GM18867 (cell line): ENCODE measurements at regions not wholly inside any gene's neighbourhood (a gene's known extent, or its start where the extent isn't known, plus 50 kb on each side); places are given as distances from the start of the nearest gene placed in this dataset.

Source experiments
- ATAC-seq: cut with Tn5 transposase; IDR thresholded peaks from one replicate; pipeline ENCODE4 v1.9.1; 2021; ENCODE audit warnings: mild to moderate bottlenecking, moderate library complexity; ENCODE audit not compliant: unreplicated experiment

DNA sequence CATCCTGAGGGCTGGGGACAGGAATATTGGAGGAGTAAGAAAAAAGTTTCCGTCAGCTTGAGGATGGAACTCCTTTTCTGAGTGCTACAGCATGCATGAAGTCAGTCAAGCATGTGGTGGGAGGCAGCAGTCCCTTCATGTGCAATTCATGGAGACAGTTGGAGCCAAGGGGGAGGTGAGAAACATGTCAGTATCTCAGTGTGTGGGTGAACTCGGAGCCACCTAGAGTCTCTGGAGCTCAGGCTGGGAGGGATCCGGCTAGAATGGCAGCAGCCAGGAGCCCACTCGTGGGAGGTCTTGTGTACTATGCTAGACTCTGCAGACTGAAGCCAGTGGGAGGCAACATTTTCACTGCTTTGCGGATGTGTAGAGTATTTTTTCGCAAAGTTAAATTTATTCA is 60.3 kb downstream of the AVPR1A start:
- no peak for ATAC-seq

DNA sequence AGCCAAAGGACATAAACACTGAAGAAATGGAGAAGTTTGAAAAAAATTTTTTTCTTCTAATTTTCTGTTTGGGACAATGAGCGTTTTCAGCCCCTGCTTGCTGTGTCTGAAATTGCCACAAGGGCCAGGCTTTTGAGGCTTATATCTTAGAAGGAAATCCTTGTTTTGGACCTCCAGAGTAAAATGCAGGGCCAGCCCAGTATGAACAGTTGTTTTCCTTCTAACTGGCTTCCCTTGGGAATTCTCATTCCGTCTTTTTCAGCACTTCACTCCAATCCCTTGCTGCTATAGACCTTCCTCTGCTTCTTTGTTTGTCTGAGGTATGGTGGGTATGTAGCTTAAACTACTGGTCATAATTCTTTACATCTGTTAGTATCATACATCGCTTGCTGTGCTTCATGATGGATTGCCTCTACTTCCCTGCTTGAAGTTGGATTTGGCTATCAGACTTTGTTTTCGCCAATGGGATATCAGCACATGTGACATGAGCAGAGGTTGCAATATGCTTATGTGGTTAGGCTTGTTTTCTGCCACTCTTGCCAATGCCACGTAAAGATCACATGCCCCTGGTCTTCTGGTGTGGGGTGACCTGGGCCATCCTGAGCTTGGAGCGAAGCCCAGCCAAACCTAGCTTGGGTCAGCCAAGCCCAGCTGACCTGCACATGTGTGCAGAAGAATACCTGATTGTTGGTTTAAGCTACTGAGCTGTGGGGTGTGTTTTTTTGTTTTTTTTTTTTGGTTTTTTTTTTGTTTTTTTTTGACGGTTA is 64.7 kb downstream of the AVPR1A start:
- ATAC-seq = no peak

DNA sequence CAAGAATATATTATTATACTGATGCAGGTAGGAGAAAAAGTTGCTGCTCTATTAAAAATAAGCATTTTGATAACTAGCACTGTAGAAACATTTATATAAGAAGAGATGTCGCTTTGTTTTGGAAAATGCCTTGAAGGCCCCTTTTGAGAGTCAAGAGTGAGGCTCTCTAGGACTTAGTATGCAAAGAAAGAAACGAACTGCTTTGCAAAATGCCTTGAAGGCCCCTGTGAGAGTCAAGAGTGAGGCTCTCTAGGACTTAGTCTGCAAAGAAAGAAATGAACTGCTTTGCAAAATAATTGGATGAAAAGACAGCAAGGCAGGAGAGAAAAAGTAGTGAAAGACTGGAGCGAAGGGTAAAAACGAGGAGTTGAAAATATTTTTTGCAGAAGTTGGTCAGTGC is 65.9 kb downstream of the AVPR1A start:
- ATAC-seq = no peak

DNA sequence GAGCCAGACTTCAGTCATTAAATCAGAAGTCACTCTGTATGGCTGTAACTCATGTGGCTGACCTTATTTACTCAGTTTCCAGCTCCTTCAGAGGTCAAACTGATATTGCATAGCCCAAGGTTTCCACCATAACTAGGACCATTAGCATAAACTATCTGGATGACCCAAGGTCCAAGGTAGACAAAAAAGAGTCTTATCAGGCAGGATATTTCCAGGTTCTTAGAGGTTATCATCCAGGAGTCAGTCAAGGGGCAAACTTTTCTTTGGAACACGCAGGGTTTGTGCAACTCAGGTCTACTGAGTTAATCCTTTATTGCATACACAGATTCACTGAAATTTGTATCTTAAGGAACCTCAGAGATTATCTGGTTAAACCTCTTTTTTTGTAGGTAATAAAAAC is 66.5 kb downstream of the AVPR1A start:
- no peak for ATAC-seq

DNA sequence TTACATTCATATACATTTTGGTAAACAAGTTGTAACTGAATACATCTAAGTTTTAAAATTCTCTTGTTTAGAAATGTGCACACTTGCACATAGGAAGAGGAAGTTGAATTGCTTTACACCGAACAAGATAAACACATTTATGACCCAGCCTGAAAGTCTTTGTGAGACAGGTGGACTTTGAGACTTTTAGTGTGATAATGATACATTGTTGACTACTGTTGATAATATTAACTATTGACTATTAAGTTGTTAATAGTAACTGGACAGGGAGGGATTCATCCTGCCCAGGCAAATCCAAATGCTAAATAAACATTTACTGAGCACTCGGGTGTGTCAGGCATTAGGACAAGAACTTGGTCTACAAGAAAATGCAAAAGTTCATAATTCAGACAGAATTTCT is 68.0 kb downstream of the AVPR1A start:
- no peak for ATAC-seq

DNA sequence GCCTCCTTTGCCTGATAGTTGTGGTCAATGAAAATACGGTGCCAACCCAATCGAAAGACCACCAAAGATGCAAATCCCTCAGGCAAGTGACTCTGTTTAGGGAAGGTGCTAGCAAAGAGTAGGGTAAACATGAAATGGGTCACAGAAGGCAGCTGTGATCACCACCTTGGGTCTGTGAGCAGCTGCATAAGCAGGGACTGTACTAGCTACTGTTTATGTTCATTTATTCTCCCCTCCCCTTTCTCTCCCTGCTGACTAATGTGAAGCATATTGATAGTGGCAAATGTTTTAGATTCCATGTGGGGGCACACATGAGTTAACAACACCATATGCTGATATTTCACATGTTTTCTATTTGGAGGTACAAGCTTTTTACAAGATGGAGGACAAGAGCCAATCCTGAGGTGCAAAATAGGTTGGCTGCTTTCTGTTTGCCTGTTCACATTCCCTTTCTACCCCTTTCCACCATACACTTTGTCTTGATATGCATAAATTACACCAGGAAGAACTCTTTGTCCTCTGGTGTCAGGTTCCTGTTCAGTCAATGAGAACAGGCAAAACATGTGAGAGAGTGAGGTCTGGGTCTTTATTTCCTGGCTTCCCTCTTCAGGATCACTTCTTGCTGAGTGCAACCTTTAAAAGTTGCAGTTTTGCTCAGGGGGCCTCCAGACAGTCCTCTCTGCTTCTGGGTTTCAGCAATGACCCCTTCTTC is 71.1 kb downstream of the AVPR1A start:
- ATAC-seq = no peak

DNA sequence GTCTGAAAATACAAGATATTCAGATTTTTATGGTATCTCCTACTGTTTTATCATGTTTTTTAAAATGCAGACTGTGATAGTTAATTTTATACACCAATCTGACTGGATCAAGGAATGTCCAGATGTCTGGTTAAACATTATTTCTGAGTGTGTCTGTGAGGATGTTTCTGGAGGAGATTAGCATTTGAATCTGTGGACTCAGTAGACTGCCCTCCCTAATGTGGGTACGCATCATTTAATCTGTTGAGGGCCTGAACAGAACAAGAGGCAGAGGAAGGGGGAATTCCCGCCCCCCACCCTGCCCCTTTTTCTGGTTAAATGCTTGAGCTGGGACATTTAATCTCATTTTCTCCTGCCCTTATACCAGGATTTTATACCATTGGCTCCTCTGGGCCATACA is 72.1 kb downstream of the AVPR1A start:
- no peak for ATAC-seq

DNA sequence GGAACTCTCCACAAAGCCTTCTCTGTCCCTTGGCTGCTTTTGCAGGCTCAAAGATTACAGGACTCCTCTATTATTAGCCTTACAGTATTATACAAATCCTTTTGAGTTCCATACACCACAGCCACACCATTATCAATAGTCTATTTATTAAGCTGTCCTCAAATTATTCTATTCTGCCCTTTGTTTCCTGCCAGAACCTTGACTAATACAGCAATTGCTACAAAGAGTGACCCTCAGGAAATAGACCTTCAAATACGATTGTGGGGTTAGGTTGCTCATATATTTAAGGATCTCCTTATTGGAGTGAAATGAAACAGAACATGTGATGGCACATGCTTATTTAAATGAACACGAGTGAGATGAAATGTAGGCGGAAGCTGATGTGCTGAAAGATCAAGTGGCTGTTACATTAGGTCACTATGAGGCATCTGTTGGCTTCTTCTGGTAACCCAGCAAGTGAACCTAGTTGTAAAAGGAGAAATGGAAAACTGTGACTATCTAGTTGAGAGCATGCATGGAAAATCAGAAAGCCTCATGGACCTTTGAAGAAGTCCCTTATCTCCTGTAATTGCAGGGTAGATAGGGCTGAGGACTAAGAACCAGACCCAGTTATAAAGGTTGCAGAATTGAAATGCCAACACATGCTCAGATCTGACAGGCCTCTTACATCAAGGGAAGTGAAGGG is 75.5 kb downstream of the AVPR1A start:
- no peak for ATAC-seq

DNA sequence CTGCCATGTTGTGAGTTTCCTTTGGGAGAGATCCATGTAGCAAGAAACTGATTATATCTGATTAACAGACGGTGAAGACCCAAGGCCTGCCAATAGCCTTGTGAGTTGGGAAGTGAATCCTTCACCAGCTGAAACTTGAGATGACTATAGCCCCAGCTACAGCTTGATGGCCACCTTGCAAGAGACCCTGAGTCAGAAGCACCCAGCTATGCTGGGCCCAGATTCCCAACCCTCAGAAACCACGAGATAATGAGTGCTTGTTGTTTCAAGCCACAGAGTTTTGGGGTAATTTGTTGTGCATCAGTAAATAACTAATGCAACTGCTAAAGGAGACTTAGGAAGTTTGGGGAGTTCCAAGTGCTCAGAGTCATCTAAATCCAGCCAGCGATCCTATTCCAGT is 80.3 kb downstream of the AVPR1A start:
- no peak for ATAC-seq

DNA sequence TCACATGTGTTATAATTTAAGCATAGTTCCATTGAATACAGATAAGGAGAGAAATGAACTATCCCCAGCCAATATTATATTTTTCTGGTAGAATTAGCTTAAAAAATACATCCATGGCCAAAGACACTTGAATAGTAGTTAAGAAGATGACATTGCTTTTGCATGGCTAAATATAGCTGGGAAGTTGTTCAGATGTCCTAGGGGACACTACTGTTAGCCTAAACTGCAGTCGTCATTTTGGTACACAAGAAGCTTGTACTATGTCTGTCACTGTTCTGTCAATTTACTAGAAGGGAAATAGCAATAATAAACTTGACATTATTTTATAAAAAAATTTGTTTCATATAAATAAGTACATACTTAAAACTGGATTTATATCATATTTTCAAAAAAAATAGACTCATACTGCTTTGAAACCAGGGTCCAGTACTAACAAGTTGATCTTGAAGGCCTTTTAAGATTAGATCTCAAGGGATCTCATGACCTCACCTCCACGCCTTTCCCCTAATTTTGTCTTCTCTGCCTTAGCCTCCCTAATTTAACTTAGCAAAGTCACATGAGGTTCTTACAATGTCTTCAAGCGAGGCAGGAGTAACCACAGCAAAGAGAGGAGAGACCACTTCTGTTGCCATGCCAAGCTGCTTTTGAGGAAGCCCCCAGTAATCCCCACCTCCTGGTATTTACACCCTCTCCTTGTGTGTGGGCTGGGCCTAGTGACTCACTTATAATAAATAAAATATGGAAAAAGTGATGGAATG is 81.0 kb downstream of the AVPR1A start:
- ATAC-seq = no peak

DNA sequence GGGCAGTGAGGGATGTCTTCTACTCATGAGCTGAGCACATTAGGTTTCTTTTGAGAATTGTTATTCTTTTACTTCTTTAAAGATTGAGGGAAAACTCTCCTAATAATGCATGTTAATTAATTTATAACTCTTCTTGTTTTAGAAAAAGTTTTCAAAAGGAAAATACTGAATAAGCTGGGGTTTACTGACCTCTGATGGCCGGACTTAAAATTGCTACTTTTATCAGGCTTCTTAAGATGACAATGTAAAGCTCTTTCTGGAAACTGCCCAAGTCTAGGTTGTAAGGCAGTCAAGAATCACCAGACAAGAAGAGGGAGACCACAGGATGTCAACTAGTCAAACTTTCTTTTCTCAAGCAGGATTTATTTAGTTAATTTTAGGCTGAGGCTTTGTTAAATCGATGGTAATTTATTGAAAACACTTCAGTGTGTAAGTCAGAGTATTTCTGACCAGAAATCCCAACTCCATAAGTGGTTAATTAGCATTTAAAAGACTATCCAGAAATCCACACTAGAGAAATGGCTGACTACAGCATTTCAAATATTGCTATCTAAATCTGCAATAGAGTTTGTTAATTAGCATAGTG is 82.1 kb downstream of the AVPR1A start:
- ATAC-seq = peak; percentile 58

DNA sequence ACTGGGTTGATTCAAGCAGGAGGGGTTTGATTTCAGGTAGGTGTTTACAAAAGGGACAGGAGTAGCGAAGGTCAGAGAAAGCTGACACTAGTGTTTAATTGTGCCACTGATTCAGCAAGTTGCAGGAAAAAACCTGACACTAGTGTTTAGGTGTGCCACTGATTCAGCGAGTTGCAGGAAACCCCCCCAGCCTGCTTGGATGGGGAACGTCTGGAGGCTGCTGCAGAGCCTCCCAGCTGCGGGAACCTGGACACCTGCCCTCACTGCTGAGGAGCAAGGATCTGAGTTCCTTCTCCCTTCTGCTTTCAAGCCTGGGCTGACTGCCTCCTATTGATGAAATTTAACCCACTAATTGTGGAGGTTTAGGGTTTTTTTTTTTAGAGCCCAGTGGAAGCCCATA is 84.2 kb downstream of the AVPR1A start:
- no peak for ATAC-seq

DNA sequence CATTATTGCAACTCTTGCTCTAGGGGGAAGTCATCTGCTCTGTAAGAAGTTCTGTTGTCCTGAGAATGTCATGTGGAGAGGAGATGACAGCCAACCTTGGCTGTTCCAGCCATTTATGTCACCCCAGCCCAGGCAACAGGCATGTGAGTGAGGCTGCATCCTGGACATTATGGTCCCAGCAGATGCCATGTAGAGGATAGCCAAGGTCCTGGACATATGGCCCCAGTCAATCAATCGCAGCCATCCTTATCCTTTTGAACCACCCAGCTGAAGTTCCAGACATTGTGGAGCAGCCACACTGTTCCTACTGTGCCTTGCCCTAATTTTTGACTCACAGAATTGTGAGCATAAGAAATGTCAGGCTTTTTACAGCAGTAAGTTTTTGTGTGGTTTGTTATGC is 84.9 kb downstream of the AVPR1A start:
- no peak for ATAC-seq

DNA sequence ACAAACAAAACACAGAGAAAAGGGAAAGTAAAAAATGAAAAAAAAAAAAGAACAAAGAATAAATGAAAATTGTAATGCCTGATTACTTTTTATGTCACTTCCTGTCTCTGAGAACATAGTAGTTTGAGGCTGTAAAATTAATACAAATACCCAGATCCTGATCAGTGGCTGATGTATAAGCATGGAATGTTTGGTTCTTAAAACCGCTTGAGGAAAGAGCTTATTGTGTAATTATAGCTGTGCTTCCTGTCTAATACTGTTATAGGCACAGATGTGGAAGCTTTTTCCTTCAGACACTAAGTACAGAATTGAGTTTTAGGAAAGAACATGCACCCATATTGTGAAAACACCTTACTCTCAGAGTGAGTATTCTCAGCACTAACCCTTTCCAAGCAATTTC is 86.9 kb downstream of the AVPR1A start:
- ATAC-seq = no peak

DNA sequence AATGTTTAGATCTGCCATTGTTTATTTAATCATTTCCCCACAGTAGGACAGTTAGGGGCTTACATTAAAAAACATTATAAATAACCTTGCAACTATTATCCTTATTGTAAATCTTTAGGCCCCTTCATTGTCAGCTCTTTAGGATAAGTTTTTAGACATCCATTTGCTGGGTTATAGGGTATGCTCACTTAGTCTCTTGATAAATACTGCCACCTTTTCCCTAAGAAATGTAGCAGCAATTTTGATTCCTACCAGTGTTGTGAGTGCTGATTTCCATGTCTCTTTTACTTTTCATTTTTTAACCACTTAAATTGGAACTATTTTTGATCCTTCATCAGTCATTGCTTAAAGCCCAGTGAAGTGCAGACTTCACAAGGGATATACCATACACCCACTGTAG is 94.4 kb downstream of the AVPR1A start:
- ATAC-seq = no peak

DNA sequence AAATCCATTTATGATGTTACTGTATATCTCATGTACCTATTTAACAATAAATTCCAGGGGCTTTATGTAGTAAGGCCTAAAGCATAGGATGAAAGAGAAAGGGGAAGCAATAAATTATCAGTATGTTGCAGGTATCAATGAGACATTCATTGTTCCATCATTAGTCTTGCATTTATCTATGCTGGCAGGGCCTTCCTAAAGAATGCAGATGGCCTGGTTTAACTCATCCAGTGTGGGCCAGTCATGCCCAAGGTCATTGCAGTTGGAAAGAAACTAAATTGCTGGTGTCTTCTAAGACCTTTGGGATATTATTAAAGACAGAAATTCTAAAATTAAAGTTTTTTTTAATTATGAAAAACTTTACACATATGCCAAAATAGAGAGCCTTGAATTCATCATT is 98.3 kb downstream of the AVPR1A start:
- ATAC-seq = no peak

DNA sequence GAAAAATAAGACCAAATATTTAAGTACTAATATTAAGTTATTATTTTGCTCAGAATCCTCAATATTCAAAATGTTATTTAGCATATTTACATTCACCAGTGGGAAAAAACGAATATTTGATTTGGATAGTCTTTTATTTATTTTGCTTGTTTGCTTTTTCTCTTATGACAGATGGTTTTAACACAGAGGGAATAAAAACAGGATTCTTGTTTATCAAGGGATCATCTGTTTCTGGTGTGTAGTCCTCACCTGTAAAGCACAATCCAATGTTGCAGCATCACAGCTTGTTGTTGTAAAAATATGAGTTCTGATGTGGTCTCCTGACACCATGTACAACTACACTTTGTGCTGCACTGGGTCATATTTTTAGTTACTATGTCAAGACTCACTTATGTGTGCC is 103.9 kb downstream of the AVPR1A start:
- ATAC-seq = no peak

DNA sequence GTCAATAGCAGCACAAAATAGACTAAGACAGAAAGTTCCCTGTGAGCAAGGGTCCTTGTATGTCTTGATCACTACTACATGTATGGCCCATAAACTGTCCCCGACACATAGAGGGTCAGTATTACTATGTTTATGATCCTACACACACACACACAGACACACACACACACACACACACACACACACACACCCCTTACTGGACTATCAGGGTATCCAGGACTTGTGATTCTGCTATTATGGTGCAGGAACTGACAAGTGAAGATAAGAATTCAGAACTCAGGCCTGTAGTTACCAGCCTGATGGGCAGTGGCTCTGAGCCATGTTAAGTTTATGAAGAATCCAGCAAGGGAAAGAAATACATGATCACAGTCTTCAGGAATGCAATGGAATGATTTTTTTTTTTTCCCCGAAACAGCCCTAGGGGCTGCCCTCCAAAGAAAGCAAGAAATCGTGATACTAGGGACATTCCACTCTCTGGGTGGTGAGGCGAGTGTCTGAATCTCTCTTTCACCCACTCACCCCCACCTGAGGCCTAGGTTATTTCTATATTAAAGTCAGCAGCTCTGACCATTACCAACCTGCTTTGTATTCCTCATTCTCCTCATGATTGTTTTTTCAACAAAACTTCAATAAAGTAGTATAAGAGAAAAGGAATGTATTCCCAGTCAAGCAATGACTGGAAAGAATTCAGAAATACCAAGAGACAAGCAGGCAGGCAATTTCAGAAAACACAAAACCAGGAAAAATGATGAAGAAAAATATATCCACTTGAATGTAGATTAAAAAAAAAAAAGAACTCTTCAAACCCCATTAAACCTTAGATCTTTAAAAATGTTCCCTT is 105.8 kb downstream of the AVPR1A start:
- ATAC-seq = no peak

DNA sequence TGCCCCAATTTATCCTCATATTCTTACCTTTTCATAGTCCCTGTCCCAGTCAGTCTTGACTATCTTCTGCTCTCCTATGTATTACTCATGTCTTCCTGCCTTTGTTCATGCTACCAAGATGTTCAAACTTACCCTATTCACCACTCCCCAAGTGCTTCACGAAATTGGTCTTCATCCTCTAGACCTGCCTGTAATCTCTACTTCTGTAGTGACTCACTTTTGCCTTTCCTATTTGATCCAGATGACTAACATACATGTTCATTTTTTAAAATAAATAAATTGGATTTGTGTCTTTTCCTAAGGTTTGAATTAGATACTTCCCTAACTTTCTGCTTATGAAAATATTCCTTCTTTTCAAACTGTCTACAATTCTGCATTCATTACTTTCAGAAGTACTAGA is 107.7 kb upstream of the PPM1H start:
- no peak for ATAC-seq

DNA sequence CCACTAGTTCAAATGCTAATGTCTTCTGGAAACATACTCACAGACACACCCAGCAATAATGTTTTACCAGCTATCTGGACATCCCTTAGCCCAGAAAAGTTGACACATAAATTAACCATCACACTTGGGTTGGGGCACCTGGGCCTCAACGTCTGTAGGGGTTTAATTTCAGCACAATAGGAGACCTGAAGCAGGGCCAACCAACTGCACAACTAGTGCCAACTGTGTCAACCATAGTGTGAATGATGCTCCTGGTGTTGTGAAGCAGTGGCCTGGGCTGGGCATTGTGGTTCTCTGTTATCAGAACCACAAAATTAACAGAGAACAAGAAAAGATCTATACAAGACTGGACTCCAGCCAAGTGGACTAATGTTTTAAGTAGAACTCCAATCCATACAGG is 106.7 kb upstream of the PPM1H start:
- no peak for ATAC-seq
